Chondrocyte (in vitro differentiated cells): ENCODE measurements at regions not wholly inside any gene's neighbourhood (a gene's known extent, or its start where the extent isn't known, plus 50 kb on each side); places are given as distances from the start of the nearest gene placed in this dataset.
"Not testable (repeated sequence)": the region's sequence is repeated elsewhere in the genome, so short reads cannot be mapped to it uniquely, and the experiment has no call there.

Experiments
- DNase-seq: peaks from one replicate; pipeline ENCODE4 v3.0.0; 2021; ENCODE audit warnings: mixed read lengths, low spot score
- H3K27ac Mint-ChIP-seq: one replicate; pipeline ENCODE4 v1.8.0; 2021; ENCODE audit warnings: mild to moderate bottlenecking, moderate library complexity, mixed read lengths; ENCODE audit not compliant: unreplicated experiment
- H3K27me3 Mint-ChIP-seq: 2 replicates; pipeline ENCODE4 v1.8.0; 2021; ENCODE audit warnings: low read depth, mixed read lengths
- H3K36me3 Mint-ChIP-seq: 2 replicates; pipeline ENCODE4 v1.8.0; 2021; ENCODE audit warnings: low read depth, mixed read lengths
- H3K4me1 Mint-ChIP-seq: 2 replicates; pipeline ENCODE4 v1.8.0; 2021; ENCODE audit warnings: low read depth, mild to moderate bottlenecking, mixed read lengths
- H3K4me3 Mint-ChIP-seq: one replicate; pipeline ENCODE4 v1.8.0; 2021; ENCODE audit warnings: mild to moderate bottlenecking, moderate library complexity, mixed read lengths; ENCODE audit not compliant: unreplicated experiment
- H3K9me3 Mint-ChIP-seq: 2 replicates; pipeline ENCODE4 v1.8.0; 2021; ENCODE audit warnings: low read depth, mixed read lengths
- CTCF ChIP-seq: fragments of 200-600 bp; sonication (generic); IDR thresholded peaks from 2 replicates; pipeline ENCODE4 v1.5.0; 2021; ENCODE audit warnings: antibody characterized with exemption, mild to moderate bottlenecking, moderate library complexity

GRCh38 chr9:82865524-82865923, 197.4 kb downstream of the RASEF start:
- H3K27ac Mint-ChIP-seq: no peak overlapping the region
- H3K4me1 Mint-ChIP-seq: no peaks in the 10 kb centered on the region
- no peaks in the 10 kb centered on the region for H3K36me3 Mint-ChIP-seq
- DNase-seq: no peak
- no peak for TF ChIP-seq CTCF
- peaks cover 12% of the 10 kb centered on the region for H3K9me3 Mint-ChIP-seq
- no peaks in the 10 kb centered on the region for H3K27me3 Mint-ChIP-seq
- H3K4me3 Mint-ChIP-seq: no peak overlapping the region

GRCh38 chr9:82880336-82881050, 182.4 kb downstream of the RASEF start:
- Mint-ChIP-seq H3K4me3 (no peak overlapping the region), H3K27ac (no peak overlapping the region), H3K27me3 (no peaks in the 10 kb centered on the region), H3K36me3 (peaks cover under 1% of the 10 kb centered on the region), H3K4me1 (no peaks in the 10 kb centered on the region), H3K9me3 (peaks cover 4% of the 10 kb centered on the region)
- no peak for TF ChIP-seq CTCF
- DNase-seq: no peak

- DNase-seq: no peak
- TF ChIP-seq CTCF: no peak
- Mint-ChIP-seq H3K27me3 (no peaks in the 10 kb centered on the region), H3K9me3 (no peaks in the 10 kb centered on the region), H3K4me1 (no peaks in the 10 kb centered on the region), H3K36me3 (no peaks in the 10 kb centered on the region), H3K27ac (no peak overlapping the region), H3K4me3 (no peak overlapping the region)
Measured at GRCh38 chr9:82882138-82882537, 180.8 kb downstream of the RASEF start.

- TF ChIP-seq CTCF: no peak
- DNase-seq: no peak
- no peak overlapping the region for H3K27ac Mint-ChIP-seq
- no peak overlapping the region for H3K4me3 Mint-ChIP-seq
- no peaks in the 10 kb centered on the region for H3K9me3 Mint-ChIP-seq
- H3K4me1 Mint-ChIP-seq: no peaks in the 10 kb centered on the region
- H3K36me3 Mint-ChIP-seq: no peaks in the 10 kb centered on the region
- H3K27me3 Mint-ChIP-seq: no peaks in the 10 kb centered on the region
Measured at GRCh38 chr9:82882748-82883147, 180.2 kb downstream of the RASEF start.

- H3K27me3 Mint-ChIP-seq: no peaks in the 10 kb centered on the region
- no peak for DNase-seq
- no peak for TF ChIP-seq CTCF
- no peak overlapping the region for H3K27ac Mint-ChIP-seq
- no peaks in the 10 kb centered on the region for H3K36me3 Mint-ChIP-seq
- H3K4me3 Mint-ChIP-seq: no peak overlapping the region
- H3K9me3 Mint-ChIP-seq: no peaks in the 10 kb centered on the region
- H3K4me1 Mint-ChIP-seq: no peaks in the 10 kb centered on the region
Measured at GRCh38 chr9:82883436-82883835, 179.5 kb downstream of the RASEF start.

- not testable (repeated sequence) for DNase-seq, H3K27me3 Mint-ChIP-seq, H3K27ac Mint-ChIP-seq, H3K9me3 Mint-ChIP-seq, H3K4me1 Mint-ChIP-seq, H3K4me3 Mint-ChIP-seq, H3K36me3 Mint-ChIP-seq
Measured at GRCh38 chr9:82883974-82884373, 179.0 kb downstream of the RASEF start.
